ENCODE measurements at regions not wholly inside any gene's neighbourhood (a gene's known extent, or its start where the extent isn't known, plus 50 kb on each side); places are given as distances from the start of the nearest gene placed in this dataset.

GRCh38 chr4:26081795-26082498, 167.9 kb downstream of the SMIM20 start:
- Histone ChIP-seq H3K27ac (no peak overlapping the region), H3K27me3 (ENCODE audit: insufficient read depth, low read depth, severe bottlenecking) (no peaks in the 10 kb centered on the region), H3K36me3 (no peaks in the 10 kb centered on the region), H3K9me3 (ENCODE audit: severe bottlenecking) (no peaks in the 10 kb centered on the region), H3K4me3 (ENCODE audit: low read depth, low read length) (no peak overlapping the region)
- TF ChIP-seq CTCF (IDR thresholded peaks at IDR 0.05; ENCODE audit: low read depth, low read length): peak; percentile 63
- DNase-seq: no peak

DNA sequence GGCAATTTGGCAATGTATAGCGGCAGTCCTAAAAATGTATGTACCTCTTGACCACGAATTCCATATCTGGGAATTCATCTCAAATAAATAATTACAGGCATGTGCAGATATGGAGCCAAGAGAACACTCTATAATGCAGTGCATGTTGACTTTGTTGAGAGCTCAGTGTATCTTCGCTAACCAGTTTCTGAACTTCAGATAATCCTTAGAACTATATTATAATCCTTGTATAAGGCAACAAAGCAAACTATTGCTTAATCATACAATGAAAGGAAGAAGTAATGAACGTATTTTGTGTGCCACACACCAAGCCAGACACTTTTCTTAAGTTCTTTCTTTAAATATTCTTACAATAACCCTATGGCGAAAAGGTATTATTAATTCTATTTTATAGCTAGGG, 168.5 kb downstream of the SMIM20 start:
- no peak for TF ChIP-seq CTCF (IDR thresholded peaks at IDR 0.05; ENCODE audit: low read depth, low read length)
- Histone ChIP-seq H3K9me3 (ENCODE audit: severe bottlenecking) (no peaks in the 10 kb centered on the region), H3K27me3 (ENCODE audit: insufficient read depth, low read depth, severe bottlenecking) (no peaks in the 10 kb centered on the region), H3K4me3 (ENCODE audit: low read depth, low read length) (no peak overlapping the region), H3K36me3 (no peaks in the 10 kb centered on the region), H3K27ac (no peak overlapping the region)
- no peak for DNase-seq

DNA sequence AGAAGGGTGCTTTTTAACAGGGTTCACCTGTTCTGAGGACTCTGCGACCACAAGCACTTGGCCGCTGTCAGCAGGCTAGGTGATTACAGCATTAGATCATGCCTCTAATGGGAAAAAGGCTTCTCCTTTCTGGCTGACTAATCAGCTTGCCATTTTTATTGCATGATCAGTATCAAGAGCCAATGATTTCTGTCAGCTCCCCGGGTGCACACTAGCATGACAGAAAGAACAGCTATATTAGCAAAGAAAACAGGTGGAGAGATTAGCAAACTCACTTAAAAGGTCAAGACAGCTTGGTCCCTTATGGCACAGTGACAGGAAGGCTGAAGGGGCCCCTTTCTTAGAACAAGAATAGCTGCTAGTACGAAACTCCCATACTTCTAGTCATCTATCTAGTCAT, 170.0 kb downstream of the SMIM20 start:
- no peak for TF ChIP-seq CTCF (IDR thresholded peaks at IDR 0.05; ENCODE audit: low read depth, low read length)
- no peak overlapping the region; the same call in 1 of the 2 replicates for H3K27ac ChIP-seq
- no peaks in the 10 kb centered on the region for H3K36me3 ChIP-seq
- no peak overlapping the region for H3K4me3 ChIP-seq (ENCODE audit: low read depth, low read length)
- H3K9me3 ChIP-seq (ENCODE audit: severe bottlenecking): no peaks in the 10 kb centered on the region
- peak; percentile 67 for DNase-seq
- no peaks in the 10 kb centered on the region for H3K27me3 ChIP-seq (ENCODE audit: insufficient read depth, low read depth, severe bottlenecking)

DNA sequence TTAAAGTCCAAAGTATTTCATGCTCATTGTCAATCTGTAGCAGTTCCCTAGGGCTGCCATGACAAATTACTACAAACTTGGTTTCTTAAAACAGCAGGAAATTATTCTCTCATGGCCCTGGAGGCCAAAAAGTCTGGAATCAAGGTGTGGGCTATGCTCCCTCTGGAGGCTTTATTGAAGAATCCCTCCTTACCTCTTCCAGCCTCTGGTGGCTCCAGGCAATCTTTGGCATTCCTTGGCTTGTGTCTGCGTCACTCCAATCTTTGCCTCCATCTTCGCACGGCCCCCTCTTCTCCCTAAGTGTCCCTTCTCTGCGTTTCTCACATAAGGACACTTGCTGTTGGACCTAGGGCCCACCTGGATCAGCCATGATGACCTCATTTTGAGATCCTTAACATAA, 170.4 kb downstream of the SMIM20 start:
- Histone ChIP-seq H3K27me3 (ENCODE audit: insufficient read depth, low read depth, severe bottlenecking) (no peaks in the 10 kb centered on the region), H3K27ac (no peak overlapping the region), H3K36me3 (no peaks in the 10 kb centered on the region), H3K9me3 (ENCODE audit: severe bottlenecking) (no peaks in the 10 kb centered on the region), H3K4me3 (ENCODE audit: low read depth, low read length) (no peak overlapping the region)
- no peak for TF ChIP-seq CTCF (IDR thresholded peaks at IDR 0.05; ENCODE audit: low read depth, low read length)
- DNase-seq: no peak

- TF ChIP-seq CTCF (IDR thresholded peaks at IDR 0.05; ENCODE audit: low read depth, low read length): no peak
- H3K9me3 ChIP-seq (ENCODE audit: severe bottlenecking): no peaks in the 10 kb centered on the region
- no peak for DNase-seq
- no peaks in the 10 kb centered on the region for H3K36me3 ChIP-seq
- H3K27me3 ChIP-seq (ENCODE audit: insufficient read depth, low read depth, severe bottlenecking): no peaks in the 10 kb centered on the region
- H3K4me3 ChIP-seq (ENCODE audit: low read depth, low read length): no peak overlapping the region
- H3K27ac ChIP-seq: no peak overlapping the region
These were observed 171.5 kb downstream of the SMIM20 start for GRCh38 chr4:26085551-26085950.
